ENCODE measurements at regions not wholly inside any gene's neighbourhood (a gene's known extent, or its start where the extent isn't known, plus 50 kb on each side); places are given as distances from the start of the nearest gene placed in this dataset.
"Not testable (repeated sequence)": the region's sequence is repeated elsewhere in the genome, so short reads cannot be mapped to it uniquely, and the experiment has no call there.

GRCh38 chr15:78708713-78709260 is 67.8 kb upstream of the CHRNB4 start:
- 75 to 80% methylated on average over 4 of the region's 4 CpGs for WGBS, 2 donors

GRCh38 chr15:78706481-78707235 is 65.6 kb upstream of the CHRNB4 start:
- H3K27ac ChIP-seq, H3K27me3 ChIP-seq, ATAC-seq, DNase-seq, H3K4me1 ChIP-seq, H3K9me3 ChIP-seq, H3K36me3 ChIP-seq, FAIRE-seq, H3K4me3 ChIP-seq: not testable (repeated sequence)
- intact Hi-C loops (cut with DNase I): loop anchor here in 2 of 3 donors (5.0 kb wide), 1 partner anchor 89 kb away; no protein-coding TSS in a partner anchor
- WGBS, 2 donors: 42 to 59% methylated on average over 1 of the region's 1 CpG

More at GRCh38 chr15:78708713-78709260, 67.8 kb upstream of the CHRNB4 start:
- TF ChIP-seq CTCF (IDR thresholded peaks at IDR 0.05): no peak
- intact Hi-C loops (cut with DNase I): loop anchor here in 2 of 3 donors (5.0 kb wide), 1 partner anchor 91 kb away; no protein-coding TSS in a partner anchor
- no peak for DNase-seq
- no peak for FAIRE-seq
- ATAC-seq: no peak
- Histone ChIP-seq H3K27ac (no peak overlapping the region), H3K4me1 (peaks cover 0 to 3% (median 0%) of the 10 kb centered on the region in 3 donors), H3K27me3 (no peaks in the 10 kb centered on the region), H3K4me3 (no peak overlapping the region), H3K36me3 (no peaks in the 10 kb centered on the region), H3K9me3 (no peaks in the 10 kb centered on the region)

GRCh38 chr15:78703334-78704056 is 62.5 kb upstream of the CHRNB4 start:
- H3K36me3 ChIP-seq; H3K4me1 ChIP-seq; H3K27me3 ChIP-seq; FAIRE-seq; intact Hi-C loops (cut with DNase I); H3K27ac ChIP-seq; H3K4me3 ChIP-seq; H3K9me3 ChIP-seq: not testable (repeated sequence)
- ATAC-seq: peak; percentile 56 to 99 (median 62)
- WGBS, 2 donors: 64 to 74% methylated on average over 5 of the region's 5 CpGs
- DNase-seq: peak in 4 of 6 donors; percentile 23 to 48 (median 46)

- Histone ChIP-seq H3K36me3 (no peaks in the 10 kb centered on the region), H3K4me1 (no peaks in the 10 kb centered on the region), H3K9me3 (no peaks in the 10 kb centered on the region), H3K27ac (no peak overlapping the region), H3K4me3 (no peak overlapping the region), H3K27me3 (no peaks in the 10 kb centered on the region)
- no peak for FAIRE-seq
- intact Hi-C loops (cut with DNase I): no loop called here
- no peak for DNase-seq
- TF ChIP-seq CTCF (IDR thresholded peaks at IDR 0.05): no peak
- ATAC-seq: peak in 1 of 4 donors; percentile 29
Measured at GRCh38 chr15:78702609-78703333, 61.8 kb upstream of the CHRNB4 start.

GRCh38 chr15:78697449-78697848 is 56.4 kb upstream of the CHRNB4 start:
- Histone ChIP-seq H3K27me3 (no peaks in the 10 kb centered on the region), H3K36me3 (no peaks in the 10 kb centered on the region), H3K27ac (no peak overlapping the region), H3K9me3 (no peaks in the 10 kb centered on the region), H3K4me1 (peaks cover 0 to 4% (median 0%) of the 10 kb centered on the region in 3 donors), H3K4me3 (no peak overlapping the region)
- intact Hi-C loops (cut with DNase I): no loop called here
- DNase-seq: no peak
- WGBS, 2 donors: 49 to 52% methylated on average over 1 of the region's 1 CpG
- no peak for ATAC-seq
- FAIRE-seq: no peak
- TF ChIP-seq CTCF (IDR thresholded peaks at IDR 0.05): no peak
